IMR-90 (cell line): ENCODE measurements at regions not wholly inside any gene's neighbourhood (a gene's known extent, or its start where the extent isn't known, plus 50 kb on each side); places are given as distances from the start of the nearest gene placed in this dataset.

Experiments
- ATAC-seq: fragments of 200-7000 bp; cut with Tn5 transposase; 2 replicates; pipeline ENCODE4 v1.9.1; 2020; ENCODE audit warnings: low read depth, mild to moderate bottlenecking, moderate library complexity
- BruUV-seq: library from RNA; stranded (reverse); fragments of 400-500 nt; replicated peaks from 2 replicates; lab custom pipeline; 2021; lab: Mats Ljungman, UMichigan
- CTCF ChIA-PET: fragments of 300-600 bp; formaldehyde crosslinking; extraction: SDS; loops from one replicate; lab custom pipeline; 2021; ENCODE audit warnings: antibody characterized with exemption; lab: Yijun Ruan, JAX
- POLR2A ChIA-PET: fragments of 300-600 bp; sonication (Branson Sonifier 250); formaldehyde crosslinking; loops from one replicate; lab custom pipeline; 2022; ENCODE audit warnings: antibody characterized with exemption; ENCODE audit not compliant: unreplicated experiment; lab: Charles Lee
- DNase-seq: peaks from one replicate; pipeline ENCODE4 v3.0.0; 2013
- H2AFZ ChIP-seq: replicated peaks from 2 replicates; pipeline ENCODE3; 2013; ENCODE audit warnings: low read length, mild to moderate bottlenecking; ENCODE audit not compliant: poor library complexity
- H2AK5ac ChIP-seq: 2 replicates; pipeline ENCODE4 v1.6.1; 2013; ENCODE audit warnings: low read depth, low read length, inconsistent platforms
- H2AK9ac ChIP-seq: replicated peaks from 2 replicates; pipeline ENCODE3; 2013; ENCODE audit warnings: mild to moderate bottlenecking, low read depth, low read length, moderate library complexity; ENCODE audit not compliant: poor library complexity
- H2BK120ac ChIP-seq: 2 replicates; pipeline ENCODE4 v1.6.1; 2013; ENCODE audit warnings: low read depth, low read length, inconsistent platforms
- H2BK15ac ChIP-seq: 3 replicates; pipeline ENCODE4 v1.6.1; 2013; ENCODE audit warnings: low read depth, low read length, inconsistent platforms
- H2BK20ac ChIP-seq: 2 replicates; pipeline ENCODE4 v1.6.1; 2013; ENCODE audit warnings: low read depth, mild to moderate bottlenecking, inconsistent platforms, low read length, moderate library complexity
- H2BK5ac ChIP-seq: 2 replicates; pipeline ENCODE4 v1.6.1; 2013; ENCODE audit warnings: mild to moderate bottlenecking, low read depth, low read length, inconsistent platforms; ENCODE audit not compliant: poor library complexity, severe bottlenecking
- H3K14ac ChIP-seq: replicated peaks from 2 replicates; pipeline ENCODE4 v1.6.1; 2013; ENCODE audit warnings: low read depth, low read length, inconsistent platforms
- H3K18ac ChIP-seq: 2 replicates; pipeline ENCODE4 v1.6.1; 2013; ENCODE audit warnings: low read depth, low read length, control low read depth
- H3K23ac ChIP-seq: 2 replicates; pipeline ENCODE4 v1.6.1; 2013; ENCODE audit warnings: low read depth, low read length, inconsistent platforms
- H3K27ac ChIP-seq: 2 replicates; pipeline ENCODE4 v1.5.1; 2013; ENCODE audit warnings: mild to moderate bottlenecking, control low read depth, low read length; ENCODE audit not compliant: insufficient read depth
- H3K27me3 ChIP-seq: 2 replicates; pipeline ENCODE4 v1.6.1; 2013; ENCODE audit warnings: low read length; ENCODE audit not compliant: control insufficient read depth, insufficient read depth
- H3K36me3 ChIP-seq: 2 replicates; pipeline ENCODE4 v1.6.1; 2013; ENCODE audit warnings: low read length, mixed read lengths; ENCODE audit not compliant: control insufficient read depth, insufficient read depth
- H3K4ac ChIP-seq: 2 replicates; pipeline ENCODE4 v1.6.1; 2013; ENCODE audit warnings: low read depth, low read length, inconsistent platforms
- H3K4me1 ChIP-seq: 2 replicates; pipeline ENCODE4 v1.6.1; 2013; ENCODE audit warnings: low read length, mixed read lengths; ENCODE audit not compliant: control insufficient read depth, insufficient read depth
- H3K4me2 ChIP-seq: 2 replicates; pipeline ENCODE4 v1.6.1; 2013; ENCODE audit warnings: low read depth, mild to moderate bottlenecking, control low read depth, low read length, moderate library complexity
- H3K4me3 ChIP-seq: 2 replicates; pipeline ENCODE4 v1.5.1; 2013; ENCODE audit warnings: low read depth, mild to moderate bottlenecking, control low read depth, low read length, moderate library complexity; ENCODE audit not compliant: insufficient read depth
- H3K56ac ChIP-seq: 2 replicates; pipeline ENCODE4 v1.6.1; 2013; ENCODE audit warnings: low read length, inconsistent platforms; ENCODE audit not compliant: insufficient read depth; ENCODE audit errors: extremely low read depth
- H3K79me1 ChIP-seq, 2 experiments: 2 replicates each; pipeline ENCODE4 v1.6.1; 2013; ENCODE audit warnings: low read length in 2 of 2, inconsistent platforms in 1 of 2, low read depth in 1 of 2
- H3K9ac ChIP-seq: 2 replicates; pipeline ENCODE4 v1.6.1; 2013; ENCODE audit warnings: low read depth, low read length, control low read depth
- H3K9me1 ChIP-seq: 2 replicates; pipeline ENCODE4 v1.6.1; 2013; ENCODE audit warnings: low read length, inconsistent platforms; ENCODE audit not compliant: insufficient read depth
- H3K9me3 ChIP-seq: 2 replicates; pipeline ENCODE4 v1.6.1; 2013; ENCODE audit warnings: low read length; ENCODE audit not compliant: control insufficient read depth, insufficient read depth
- H4K20me1 ChIP-seq: 2 replicates; pipeline ENCODE4 v1.6.1; 2013; ENCODE audit warnings: low read length, inconsistent platforms; ENCODE audit not compliant: insufficient read depth
- H4K5ac ChIP-seq: 2 replicates; pipeline ENCODE4 v1.6.1; 2013; ENCODE audit warnings: mild to moderate bottlenecking, low read depth, low read length, control low read depth
- H4K8ac ChIP-seq, 2 experiments: 2 replicates each; pipeline ENCODE4 v1.6.1; 2013; ENCODE audit warnings: low read depth in 2 of 2, low read length in 2 of 2, control low read depth in 1 of 2, inconsistent platforms in 1 of 2
- H4K91ac ChIP-seq: 2 replicates; pipeline ENCODE4 v1.6.1; 2013; ENCODE audit warnings: low read depth, low read length, inconsistent platforms; ENCODE audit not compliant: insufficient read depth
- BHLHE40 ChIP-seq: fragments of 150-350 bp; IDR thresholded peaks from 2 replicates; pipeline ENCODE4 v1.6.1; 2016; ENCODE audit warnings: mild to moderate bottlenecking, low read depth, low read length
- RCOR1 ChIP-seq: IDR thresholded peaks from 2 replicates; pipeline ENCODE4 v1.6.1; 2012; ENCODE audit warnings: mild to moderate bottlenecking, low read length, improper control_type of control experiment; ENCODE audit not compliant: insufficient replicate concordance
- WGBS, 2 experiments: methylation state at CpG; one replicate each; pipeline versions ENCODE4 v1.1.5 to v1.1.7; 2013; ENCODE audit warnings: missing lambda C conversion rate in 2 of 2; ENCODE audit not compliant: insufficient read length in 1 of 2; ENCODE audit errors: extremely low coverage in 2 of 2; 5-methylcytosine and 5-hydroxymethylcytosine counted together
- dilution Hi-C: fragments of 300-500 bp; cut with HindIII; formaldehyde crosslinking; loops from one replicate; pipeline ENCODE4 v1.14.3; 2018; ENCODE audit warnings: low sequenced_read_pairs; ENCODE audit not compliant: unreplicated experiment
- in situ Hi-C: fragments of 300-500 bp; cut with MboI; formaldehyde crosslinking; loops from 3 replicates; pipeline ENCODE4 v1.14.3; 2019; ENCODE audit warnings: low sequenced_read_pairs, inconsistent platforms, mixed read lengths
- intact Hi-C: fragments of 100-400 bp; cut with micrococcal nuclease; formaldehyde crosslinking; loops from 2 replicates; pipeline ENCODE4 v1.10.0; 2022

DNA sequence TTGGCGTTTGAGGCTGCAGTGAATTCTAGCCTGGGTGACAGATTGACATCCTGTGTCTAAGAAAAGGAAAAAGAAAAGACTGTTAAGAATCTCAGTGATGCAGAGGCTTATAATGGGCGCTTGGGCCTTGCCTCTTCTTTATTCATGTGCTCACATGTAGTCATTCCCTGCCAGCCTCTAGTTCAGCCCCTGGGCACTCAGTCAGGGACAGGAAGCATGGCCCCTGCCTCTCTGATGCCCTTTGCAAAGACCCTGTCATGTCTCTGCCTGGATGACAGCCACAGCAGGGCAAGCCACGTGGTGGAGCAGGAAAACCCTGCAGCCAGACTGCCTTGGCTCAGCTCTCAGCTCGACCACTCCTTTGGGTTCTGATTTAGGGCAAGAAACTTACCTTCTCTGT is 368.9 kb downstream of the RPS24 start:
- Histone ChIP-seq H3K27ac (no peak overlapping the region), H4K5ac (no peak overlapping the region), H2AFZ (no peak overlapping the region), H2BK20ac (no peak overlapping the region), H3K4me3 (no peak overlapping the region), H3K4me1 (peaks cover 5% of the 10 kb centered on the region; the same call in 1 of the 2 replicates), H3K36me3 (no peaks in the 10 kb centered on the region), H2AK9ac (no peak overlapping the region), H2BK5ac (no peak overlapping the region), H3K79me1 (no peaks in the 10 kb centered on the region), H3K27me3 (peaks cover 55% of the 10 kb centered on the region), H3K4me2 (no peak overlapping the region), H3K9me1 (no peaks in the 10 kb centered on the region), H3K9me3 (no peaks in the 10 kb centered on the region), H3K14ac (no peak overlapping the region), H3K23ac (no peak overlapping the region), H4K20me1 (no peaks in the 10 kb centered on the region), H3K9ac (no peak overlapping the region), H2AK5ac (no peak overlapping the region), H2BK120ac (no peak overlapping the region), H4K91ac (no peak overlapping the region), H3K18ac (no peak overlapping the region), H4K8ac (no peak overlapping the region), H3K56ac (no peak overlapping the region), H2BK15ac (no peak overlapping the region), H3K4ac (no peak overlapping the region)
- in situ Hi-C loops: no loop called here
- TF ChIP-seq RCOR1 (no peak), BHLHE40 (no peak)
- POLR2A ChIA-PET: no interaction called here
- ATAC-seq (no peak), DNase-seq (no peak)
- 82% methylated on average over 2 of the region's 4 CpGs; no CpG with 5 or more reads in 1 of the 2 experiments for WGBS, 2 experiments
- dilution Hi-C loops: no loop called here
- BruUV-seq: no TSS peak
- intact Hi-C loops: no loop called here
- CTCF ChIA-PET: no interaction called here
